ENCODE measurements at regions not wholly inside any gene's neighbourhood (a gene's known extent, or its start where the extent isn't known, plus 50 kb on each side); places are given as distances from the start of the nearest gene placed in this dataset.

GRCh38 chr17:33628500-33629346, 335.6 kb upstream of the ASIC2 start:
- no peak for DNase-seq (ENCODE audit: extremely low read depth, low read depth)

GRCh38 chr17:33633446-33633845, 340.4 kb upstream of the ASIC2 start:
- no peak for DNase-seq (ENCODE audit: extremely low read depth, low read depth)

- no peak for DNase-seq (ENCODE audit: extremely low read depth, low read depth)
Observed at GRCh38 chr17:33637534-33637933, 344.4 kb upstream of the ASIC2 start.

- no peak for DNase-seq (ENCODE audit: extremely low read depth, low read depth)
Observed at GRCh38 chr17:33639103-33639880, 346.2 kb upstream of the ASIC2 start.

- DNase-seq (ENCODE audit: extremely low read depth, low read depth) = no peak
Observed at GRCh38 chr17:33640629-33641028, 347.5 kb upstream of the ASIC2 start.

- DNase-seq (ENCODE audit: extremely low read depth, low read depth) = no peak
Observed at GRCh38 chr17:33642002-33642401, 348.9 kb upstream of the ASIC2 start.

- no peak for DNase-seq (ENCODE audit: extremely low read depth, low read depth)
Observed at GRCh38 chr17:33647956-33648355, 354.9 kb upstream of the ASIC2 start.

- no peak for DNase-seq (ENCODE audit: extremely low read depth, low read depth)
Observed at GRCh38 chr17:33650304-33650703, 357.2 kb upstream of the ASIC2 start.

- no peak for DNase-seq (ENCODE audit: extremely low read depth, low read depth)
Observed at GRCh38 chr17:33651686-33652085, 358.6 kb upstream of the ASIC2 start.

GRCh38 chr17:33652731-33653398, 359.8 kb upstream of the ASIC2 start:
- no peak for DNase-seq (ENCODE audit: extremely low read depth, low read depth)

- DNase-seq (ENCODE audit: extremely low read depth, low read depth) = no peak
Observed at GRCh38 chr17:33653399-33653788, 360.3 kb upstream of the ASIC2 start.

- DNase-seq (ENCODE audit: extremely low read depth, low read depth) = no peak
Observed at GRCh38 chr17:33657181-33657580, 364.1 kb upstream of the ASIC2 start.

- DNase-seq (ENCODE audit: extremely low read depth, low read depth) = no peak
Observed at GRCh38 chr17:33661975-33662374, 368.9 kb upstream of the ASIC2 start.

GRCh38 chr17:33664116-33664840, 371.2 kb upstream of the ASIC2 start:
- no peak for DNase-seq (ENCODE audit: extremely low read depth, low read depth)

- no peak for DNase-seq (ENCODE audit: extremely low read depth, low read depth)
Observed at GRCh38 chr17:33667052-33667509, 374.0 kb upstream of the ASIC2 start.

GRCh38 chr17:33667671-33668070, 374.6 kb upstream of the ASIC2 start:
- no peak for DNase-seq (ENCODE audit: extremely low read depth, low read depth)

- no peak for DNase-seq (ENCODE audit: extremely low read depth, low read depth)
Observed at GRCh38 chr17:33668516-33668915, 375.4 kb upstream of the ASIC2 start.

- no peak for DNase-seq (ENCODE audit: extremely low read depth, low read depth)
Observed at GRCh38 chr17:33671491-33671890, 378.4 kb upstream of the ASIC2 start.

- peak; percentile 44 for DNase-seq (ENCODE audit: extremely low read depth, low read depth)
Observed at GRCh38 chr17:33674685-33675084, 381.6 kb upstream of the ASIC2 start.

- DNase-seq (ENCODE audit: extremely low read depth, low read depth) = no peak
Observed at GRCh38 chr17:33676444-33676843, 383.3 kb upstream of the ASIC2 start.

GRCh38 chr17:33679595-33679994, 386.5 kb upstream of the ASIC2 start:
- DNase-seq (ENCODE audit: extremely low read depth, low read depth) = no peak

Data from NCI-H460 (cell line).